GM10847 (cell line): ENCODE measurements at regions not wholly inside any gene's neighbourhood (a gene's known extent, or its start where the extent isn't known, plus 50 kb on each side); places are given as distances from the start of the nearest gene placed in this dataset.

Experiments used
- POLR2A ChIP-seq: IDR thresholded peaks from 2 replicates; pipeline ENCODE4 v1.6.1; 2011; ENCODE audit not compliant: insufficient read length; ENCODE audit errors: extremely low read depth

DNA sequence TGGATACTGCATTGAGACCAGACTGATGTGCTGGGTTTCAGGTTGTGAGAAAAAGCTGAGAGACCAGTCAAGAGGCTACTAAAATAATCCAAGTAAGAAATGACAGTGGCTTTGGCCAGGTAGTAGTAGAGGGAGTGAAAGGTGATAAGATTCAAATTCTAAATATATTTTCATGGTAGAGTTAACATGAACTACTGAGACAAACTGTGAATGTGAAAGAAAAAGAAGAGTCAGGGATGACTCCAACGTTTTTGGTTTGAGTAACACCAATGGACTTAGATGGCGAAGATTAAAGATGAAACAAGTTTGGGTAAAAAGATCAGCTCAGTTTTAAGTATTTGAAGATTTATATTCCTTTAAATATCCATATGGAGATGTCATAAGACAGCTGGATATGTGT lies 209.4 kb downstream of the ZEB2 start:
- no peak for TF ChIP-seq POLR2A

- TF ChIP-seq POLR2A = no peak
Measured at GRCh38 chr2:144307711-144308110, 212.2 kb downstream of the ZEB2 start.

DNA sequence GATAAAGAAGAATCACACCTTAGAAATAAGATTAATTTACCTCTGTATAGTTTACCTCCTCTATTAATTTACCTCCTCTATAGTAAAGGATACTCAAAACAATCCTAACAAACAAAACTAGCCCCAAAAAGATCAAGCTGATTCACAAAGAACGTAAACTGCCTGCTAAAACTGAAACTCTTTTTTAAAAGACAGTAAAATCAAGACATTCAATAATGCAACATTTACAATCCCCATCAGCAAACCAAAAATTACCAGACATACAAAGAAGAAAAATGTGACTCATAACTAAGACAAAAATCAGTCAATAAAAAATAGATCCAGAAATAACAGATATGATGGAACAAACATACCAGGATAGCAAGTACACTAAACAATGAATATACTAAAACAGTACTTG lies 215.7 kb downstream of the ZEB2 start:
- no peak for TF ChIP-seq POLR2A

DNA sequence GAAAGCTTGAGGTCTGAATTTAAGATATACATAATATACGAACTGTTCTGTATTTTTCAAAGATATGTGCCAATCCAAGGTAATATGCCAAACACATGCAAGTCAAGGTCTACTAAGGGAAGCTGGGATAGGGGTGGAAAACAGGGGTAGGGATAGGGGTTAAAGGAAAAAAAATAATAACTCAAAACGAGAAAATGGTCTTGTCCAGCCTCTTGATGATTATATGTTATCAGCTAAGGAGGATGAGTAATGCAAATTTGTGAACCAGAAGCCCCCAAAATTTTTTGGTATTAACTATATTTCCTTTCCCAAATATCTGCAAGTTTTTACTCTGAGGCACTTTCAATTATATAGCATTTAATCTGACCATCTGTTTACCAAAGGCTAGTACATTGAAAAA lies 219.3 kb downstream of the ZEB2 start:
- TF ChIP-seq POLR2A = no peak

DNA sequence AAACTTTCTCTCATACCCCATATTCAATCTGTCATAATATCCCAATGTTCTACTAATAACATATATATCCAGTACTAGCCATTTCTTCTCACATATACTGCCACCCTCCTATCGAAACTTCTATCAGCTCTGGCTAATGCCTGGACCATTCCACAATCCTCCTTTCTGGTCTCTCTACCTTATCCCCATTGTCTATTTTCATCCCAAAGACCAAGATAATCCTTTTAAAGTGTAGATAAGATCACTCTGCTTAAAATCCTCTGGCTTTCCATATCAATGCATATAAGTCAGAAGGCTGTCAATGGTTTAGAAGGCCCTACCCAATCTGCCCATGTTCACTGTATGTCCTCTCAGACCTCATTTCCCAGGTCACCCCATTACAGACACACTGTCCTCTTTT lies 229.6 kb downstream of the ZEB2 start:
- no peak for TF ChIP-seq POLR2A

DNA sequence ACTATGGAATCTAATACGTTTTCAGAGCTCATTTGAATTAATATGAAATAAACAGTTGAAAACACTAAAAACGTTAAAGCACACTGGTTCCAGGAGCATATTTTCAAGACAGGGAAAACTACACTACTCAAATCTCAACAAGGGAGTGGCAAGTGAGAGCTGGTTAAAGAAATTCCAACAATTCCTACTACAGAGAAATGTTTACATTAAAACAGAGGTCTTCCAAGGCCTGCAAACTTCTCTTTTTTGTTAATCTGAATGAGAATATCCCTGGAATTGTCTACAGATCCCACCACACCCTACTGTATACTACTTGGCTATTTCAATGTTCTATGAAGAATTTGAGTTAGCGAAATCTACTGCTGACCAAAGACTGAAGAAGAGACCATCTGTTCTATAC lies 231.5 kb downstream of the ZEB2 start:
- no peak for TF ChIP-seq POLR2A

DNA sequence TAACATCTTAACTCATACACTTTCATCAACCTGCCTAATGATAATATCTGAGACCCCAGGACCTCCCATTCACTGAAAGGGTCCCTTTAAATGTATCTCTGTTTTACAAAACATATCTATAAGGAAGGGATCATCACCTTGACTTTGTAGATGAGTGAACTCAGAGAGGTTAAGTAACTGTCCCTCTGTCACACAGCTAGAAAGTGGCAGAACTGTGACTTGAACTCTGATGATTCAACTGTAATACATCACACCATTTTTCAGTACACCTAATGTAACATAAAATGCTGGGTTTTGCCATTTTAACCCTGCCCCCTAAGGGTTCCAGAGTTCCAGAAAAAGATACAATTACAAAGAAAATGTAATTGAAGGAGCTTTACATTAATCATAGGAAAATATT lies 234.6 kb downstream of the ZEB2 start:
- no peak for TF ChIP-seq POLR2A

GRCh38 chr2:144281476-144281875 lies 238.4 kb downstream of the ZEB2 start:
- TF ChIP-seq POLR2A = no peak

DNA sequence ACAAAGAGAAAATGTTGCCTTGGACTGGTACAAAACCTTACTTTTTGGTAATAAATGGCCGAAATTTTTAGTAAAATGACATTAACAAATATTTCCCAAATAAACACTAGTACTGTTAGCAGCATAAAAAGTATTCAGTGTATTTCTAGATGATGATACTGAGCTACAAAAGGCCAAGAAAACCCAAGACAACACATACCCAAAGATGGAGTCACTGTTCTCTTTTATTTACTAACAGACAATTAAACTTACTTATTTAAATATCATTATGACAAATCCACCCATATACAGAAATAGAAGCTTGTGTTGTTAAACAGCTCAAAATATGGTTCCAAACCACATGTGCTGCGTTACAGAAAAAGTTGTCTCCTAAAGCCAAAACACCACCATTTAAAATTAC lies 239.9 kb downstream of the ZEB2 start:
- no peak for TF ChIP-seq POLR2A

DNA sequence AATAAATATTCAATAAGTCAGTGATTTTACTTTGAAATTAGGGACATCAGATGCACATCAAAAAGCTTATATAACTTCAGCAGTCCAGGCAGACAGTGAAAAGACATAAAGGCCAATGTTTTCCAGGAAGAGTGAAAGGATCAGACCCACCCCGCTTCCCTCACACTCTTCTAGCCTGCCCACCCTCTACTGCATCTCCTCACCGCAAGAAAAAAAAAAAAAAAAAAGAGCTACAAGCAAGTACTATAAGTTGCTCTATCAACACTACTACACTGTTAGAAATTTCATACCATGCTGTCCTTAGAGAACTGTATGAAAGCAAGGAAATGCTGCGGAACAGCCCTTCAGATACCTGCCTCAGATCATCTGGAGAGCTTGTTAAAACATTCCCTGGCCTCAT lies 240.8 kb downstream of the ZEB2 start:
- no peak for TF ChIP-seq POLR2A

GRCh38 chr2:144277622-144278354 lies 242.1 kb downstream of the ZEB2 start:
- TF ChIP-seq POLR2A = no peak

- no peak for TF ChIP-seq POLR2A
Measured at GRCh38 chr2:144275340-144275739, 244.6 kb downstream of the ZEB2 start.

DNA sequence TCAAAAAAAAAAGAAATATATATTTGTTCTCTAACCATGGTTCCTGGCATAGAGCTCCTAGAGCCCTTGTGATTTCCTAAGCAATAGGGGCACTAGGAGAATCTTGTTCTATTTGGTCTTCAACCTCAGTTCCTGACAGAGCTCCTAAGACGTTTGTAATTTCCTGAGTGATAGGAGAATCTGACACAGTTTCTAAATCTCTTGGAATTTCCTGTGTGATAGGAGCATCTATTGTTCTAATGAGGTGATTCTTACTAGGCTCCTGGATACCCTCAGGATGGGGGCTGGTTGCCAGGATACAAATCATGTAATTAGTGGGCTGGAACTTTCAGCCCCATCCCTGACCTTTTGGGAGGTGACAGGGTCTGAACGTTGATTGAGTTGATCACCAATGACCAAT lies 245.8 kb downstream of the ZEB2 start:
- TF ChIP-seq POLR2A = no peak

DNA sequence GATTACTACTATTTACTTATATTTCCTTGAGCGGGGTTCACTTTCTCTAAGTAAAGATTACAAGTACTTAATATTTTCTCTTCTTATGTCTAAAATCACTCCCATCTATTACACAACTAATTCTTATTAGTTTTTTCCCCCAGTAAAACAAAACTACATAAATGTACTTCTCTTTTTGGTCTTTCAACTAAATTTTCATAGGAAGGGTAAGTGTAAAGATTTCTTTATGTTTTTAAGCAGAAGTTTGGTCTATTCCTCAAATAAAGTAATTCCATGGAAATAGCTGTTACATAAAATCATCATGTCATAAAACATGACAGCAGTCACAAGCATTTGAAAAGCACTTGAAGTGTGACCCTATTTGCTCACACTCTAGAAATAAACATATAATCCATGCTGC lies 249.0 kb downstream of the ZEB2 start:
- TF ChIP-seq POLR2A = no peak

- TF ChIP-seq POLR2A = no peak
Measured at GRCh38 chr2:144268036-144268678, 251.8 kb downstream of the ZEB2 start.

- no peak for TF ChIP-seq POLR2A
Measured at GRCh38 chr2:144267239-144267638, 252.7 kb downstream of the ZEB2 start.

- no peak for TF ChIP-seq POLR2A
Measured at GRCh38 chr2:144265654-144266053, 254.3 kb downstream of the ZEB2 start.
